ENCODE measurements at regions not wholly inside any gene's neighbourhood (a gene's known extent, or its start where the extent isn't known, plus 50 kb on each side); places are given as distances from the start of the nearest gene placed in this dataset.

GRCh38 chr2:205937211-205937610 lies 148.8 kb downstream of the INO80D start:
- DNase-seq (ENCODE audit: low spot score), result no peak
- no peak overlapping the region for H3K4me3 ChIP-seq
- no peak overlapping the region for H3K27ac ChIP-seq
- TF ChIP-seq CTCF (IDR thresholded peaks at IDR 0.05), result no peak

GRCh38 chr2:205936446-205936845 lies 149.5 kb downstream of the INO80D start:
- Histone ChIP-seq H3K27ac (no peak overlapping the region), H3K4me3 (no peak overlapping the region)
- no peak for DNase-seq (ENCODE audit: low spot score)
- no peak for TF ChIP-seq CTCF (IDR thresholded peaks at IDR 0.05)

- Histone ChIP-seq H3K27ac (no peak overlapping the region), H3K4me3 (no peak overlapping the region)
- no peak for TF ChIP-seq CTCF (IDR thresholded peaks at IDR 0.05)
- DNase-seq (ENCODE audit: low spot score), result no peak
Measured at GRCh38 chr2:205934443-205934842, 151.5 kb downstream of the INO80D start.

GRCh38 chr2:205932861-205933260 lies 153.1 kb downstream of the INO80D start:
- Histone ChIP-seq H3K27ac (no peak overlapping the region), H3K4me3 (no peak overlapping the region)
- DNase-seq (ENCODE audit: low spot score), result no peak
- TF ChIP-seq CTCF (IDR thresholded peaks at IDR 0.05), result no peak

- DNase-seq (ENCODE audit: low spot score), result no peak
- H3K4me3 ChIP-seq, result no peak overlapping the region
- TF ChIP-seq CTCF (IDR thresholded peaks at IDR 0.05), result no peak
- no peak overlapping the region for H3K27ac ChIP-seq
Measured at GRCh38 chr2:205931388-205931787, 154.6 kb downstream of the INO80D start.

GRCh38 chr2:205930209-205930608 lies 155.8 kb downstream of the INO80D start:
- no peak for DNase-seq (ENCODE audit: low spot score)
- Histone ChIP-seq H3K4me3 (no peak overlapping the region), H3K27ac (no peak overlapping the region)
- TF ChIP-seq CTCF (IDR thresholded peaks at IDR 0.05), result no peak

GRCh38 chr2:205929246-205929942 lies 156.6 kb downstream of the INO80D start:
- Histone ChIP-seq H3K4me3 (no peak overlapping the region), H3K27ac (no peak overlapping the region)
- TF ChIP-seq CTCF (IDR thresholded peaks at IDR 0.05), result no peak
- DNase-seq (ENCODE audit: low spot score), result no peak
